Psoas muscle (tissue), 7 donors: ENCODE measurements at regions not wholly inside any gene's neighbourhood (a gene's known extent, or its start where the extent isn't known, plus 50 kb on each side); places are given as distances from the start of the nearest gene placed in this dataset.
A peak's percentile ranks its signal among the peaks of the same experiment; 100 is the strongest.

Source experiments
- ATAC-seq, 4 donors: fragments of 200-7000 bp; cut with Tn5 transposase; one replicate each; pipeline ENCODE4 v1.9.1; 2020; ENCODE audit warnings: moderate library complexity in 3 of 4, mild to moderate bottlenecking in 2 of 4
- DNase-seq, 2 donors: peaks; one replicate each; pipeline ENCODE4 v3.0.0-alpha.2; 2020
- H3K27ac ChIP-seq: fragments of 200-600 bp; one replicate; pipeline ENCODE4 v1.8.0; 2022
- H3K27me3 ChIP-seq, 3 donors: fragments of 200-600 bp in 1 of 3; one replicate each; pipeline versions ENCODE4 v1.6.1 to v1.8.0; 2013 to 2022; ENCODE audit warnings: low read length in 2 of 3, mild to moderate bottlenecking in 2 of 3, moderate library complexity in 1 of 3; ENCODE audit not compliant: insufficient read depth in 3 of 3
- H3K36me3 ChIP-seq, 2 donors: fragments of 200-600 bp in 1 of 2; one replicate each; pipeline versions ENCODE4 v1.6.1 to v1.8.0; 2013 to 2022; ENCODE audit warnings: low read depth in 1 of 2, mild to moderate bottlenecking in 1 of 2, moderate library complexity in 1 of 2; ENCODE audit not compliant: insufficient read depth in 1 of 2
- H3K4me1 ChIP-seq: fragments of 200-600 bp; one replicate; pipeline ENCODE4 v1.8.0; 2022
- H3K4me3 ChIP-seq: fragments of 200-600 bp; one replicate; pipeline ENCODE4 v1.8.0; 2022; ENCODE audit warnings: mild to moderate bottlenecking
- H3K9me3 ChIP-seq: fragments of 200-600 bp; one replicate; pipeline ENCODE4 v1.8.0; 2022
- CTCF ChIP-seq: fragments of 200-600 bp; IDR thresholded peaks from one replicate; pipeline ENCODE4 v1.8.0; 2022; ENCODE audit warnings: antibody characterized with exemption
- WGBS, 3 donors: extraction: QIAGEN DNeasy Blood & Tissue Kit; methylation state at CpG; one replicate each; pipeline versions ENCODE4 v1.1.6 to v1.1.7; 2013; 5-methylcytosine and 5-hydroxymethylcytosine counted together
- intact Hi-C, 2 donors: fragments of 100-400 bp; cut with DNase I; formaldehyde crosslinking; loops; one replicate each; pipeline versions ENCODE4 v1.11.0 to v1.14.2; 2022
- donor health status: healthy with polysubstance abuse.
- donor health status: DM: no; HTN: no; CAD: no; lungs with moderate emphysema.
- donor health status: Bipolar disorder and iron deficiency.
- donor health status: healthy.
- donor health status: DM: yes; HTN: yes; CAD: no.
- donor health status: DM: no; HTN: no; CAD: no.
- donor health status: DM: yes; HTN: yes; CAD: no.

- Histone ChIP-seq H3K27me3 (peaks cover 0 to 14% (median 2%) of the 10 kb centered on the region in 3 donors), H3K36me3 (no peaks in the 10 kb centered on the region), H3K27ac (no peak overlapping the region), H3K4me1 (no peaks in the 10 kb centered on the region), H3K4me3 (no peak overlapping the region), H3K9me3 (no peaks in the 10 kb centered on the region)
- no peak for DNase-seq
- 46 to 54% (median 48%) methylated on average over 5 of the region's 5 CpGs for WGBS, 3 donors
- TF ChIP-seq CTCF: no peak
- no peak for ATAC-seq
- intact Hi-C loops: no loop called here
These were observed 66.8 kb upstream of the FICD start for GRCh38 chr12:108448246-108448645.

GRCh38 chr12:108447168-108447832, 67.8 kb upstream of the FICD start:
- DNase-seq (no peak), ATAC-seq (no peak)
- Histone ChIP-seq H3K27ac (no peak overlapping the region), H3K9me3 (no peaks in the 10 kb centered on the region), H3K4me1 (no peaks in the 10 kb centered on the region), H3K27me3 (peaks cover 0 to 14% (median 2%) of the 10 kb centered on the region in 3 donors), H3K36me3 (no peaks in the 10 kb centered on the region), H3K4me3 (no peak overlapping the region)
- intact Hi-C loops: no loop called here
- no peak for TF ChIP-seq CTCF
- 4 to 14% (median 11%) methylated on average over 1 of the region's 1 CpG for WGBS, 3 donors

- H3K27me3 ChIP-seq: peaks cover 0 to 14% (median 2%) of the 10 kb centered on the region in 3 donors
- no peak overlapping the region for H3K4me3 ChIP-seq
- no peaks in the 10 kb centered on the region for H3K36me3 ChIP-seq
- intact Hi-C loops: no loop called here
- TF ChIP-seq CTCF: no peak
- H3K27ac ChIP-seq: no peak overlapping the region
- DNase-seq: peak in 1 of 2 donors; percentile 19
- no peaks in the 10 kb centered on the region for H3K9me3 ChIP-seq
- 21 to 27% (median 24%) methylated on average over 5 of the region's 5 CpGs for WGBS, 3 donors
- no peaks in the 10 kb centered on the region for H3K4me1 ChIP-seq
- no peak for ATAC-seq
These were observed 68.3 kb upstream of the FICD start for GRCh38 chr12:108446766-108447165.

GRCh38 chr12:108442910-108443309, 72.2 kb upstream of the FICD start:
- DNase-seq (no peak), ATAC-seq (no peak)
- Histone ChIP-seq H3K4me3 (no peak overlapping the region), H3K27ac (no peak overlapping the region), H3K36me3 (no peaks in the 10 kb centered on the region), H3K4me1 (no peaks in the 10 kb centered on the region), H3K9me3 (no peaks in the 10 kb centered on the region), H3K27me3 (peaks cover 0 to 22% (median 2%) of the 10 kb centered on the region in 3 donors)
- no peak for TF ChIP-seq CTCF
- intact Hi-C loops: no loop called here
- 47 to 67% (median 59%) methylated on average over 8 of the region's 8 CpGs for WGBS, 3 donors

GRCh38 chr12:108442067-108442466, 73.0 kb upstream of the FICD start:
- WGBS, 3 donors: 3 to 8% (median 4%) methylated on average over 3 of the region's 3 CpGs
- no peak overlapping the region for H3K4me3 ChIP-seq
- TF ChIP-seq CTCF: no peak
- DNase-seq (no peak), ATAC-seq (no peak)
- no peak overlapping the region for H3K27ac ChIP-seq
- no peaks in the 10 kb centered on the region for H3K9me3 ChIP-seq
- peaks cover 0 to 19% (median 0%) of the 10 kb centered on the region in 3 donors for H3K27me3 ChIP-seq
- intact Hi-C loops: no loop called here
- H3K36me3 ChIP-seq: no peaks in the 10 kb centered on the region
- H3K4me1 ChIP-seq: no peaks in the 10 kb centered on the region
